GM12891 (cell line): ENCODE measurements at regions not wholly inside any gene's neighbourhood (a gene's known extent, or its start where the extent isn't known, plus 50 kb on each side); places are given as distances from the start of the nearest gene placed in this dataset.
"Not testable (repeated sequence)": the region's sequence is repeated elsewhere in the genome, so short reads cannot be mapped to it uniquely, and the experiment has no call there.

Experiments
- DNase-seq: peaks from one replicate; pipeline ENCODE4 v3.0.0; 2011; ENCODE audit warnings: low spot score; ENCODE audit not compliant: insufficient read length
- FAIRE-seq: peaks from 2 replicates; lab custom pipeline; 2011; peaks lifted over from hg19 to GRCh38; lab: Jason Lieb, UNC
- PAX5 ChIP-seq: IDR thresholded peaks from 2 replicates; pipeline ENCODE4 v1.6.1; 2011; ENCODE audit warnings: low read length, moderate library complexity, mild to moderate bottlenecking; ENCODE audit not compliant: insufficient read depth, severe bottlenecking
- POLR2A ChIP-seq: IDR thresholded peaks from 2 replicates; pipeline ENCODE4 v1.6.1; 2011; ENCODE audit warnings: low read depth, low read length, control low read depth
- POLR2AphosphoS5 ChIP-seq: IDR thresholded peaks from 2 replicates; pipeline ENCODE4 v1.6.1; 2011; ENCODE audit warnings: low read depth, low read length, control low read depth
- POU2F2 ChIP-seq: IDR thresholded peaks from 2 replicates; pipeline ENCODE4 v1.6.1; 2011; ENCODE audit warnings: low read depth, mild to moderate bottlenecking, control low read depth, low read length, moderate library complexity
- SPI1 ChIP-seq: IDR thresholded peaks from 2 replicates; pipeline ENCODE4 v1.6.1; 2011; ENCODE audit warnings: low read depth, low read length, control low read depth
- TAF1 ChIP-seq: IDR thresholded peaks from 2 replicates; pipeline ENCODE4 v1.6.1; 2011; ENCODE audit warnings: low read depth, low read length, control low read depth

GRCh38 chr5:145544401-145544800 lies 290.7 kb downstream of the PRELID2 start:
- no peak for DNase-seq

DNA sequence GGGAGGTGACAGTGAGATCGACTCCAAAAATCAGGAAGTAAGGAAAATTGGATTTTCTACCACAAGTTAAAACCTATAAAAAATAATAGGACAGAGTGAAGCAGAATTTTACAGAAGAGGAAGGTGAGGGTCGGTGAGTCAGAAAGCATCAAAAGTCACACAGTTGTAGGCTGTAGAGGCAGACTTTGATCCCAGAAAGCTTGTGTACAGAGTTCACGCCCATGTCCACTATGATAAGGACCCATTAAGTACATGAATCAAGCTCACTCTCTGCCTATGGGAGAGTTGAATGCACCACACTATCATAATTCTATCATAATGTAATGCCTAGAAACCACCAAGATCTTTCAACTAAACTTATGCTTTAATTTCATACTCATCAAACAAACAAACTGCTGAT lies 291.2 kb downstream of the PRELID2 start:
- FAIRE-seq (no peak), DNase-seq (no peak)
- TF ChIP-seq PAX5: no peak
- no peak for TF ChIP-seq SPI1
- no peak for TF ChIP-seq POU2F2
- no peak for TF ChIP-seq POLR2AphosphoS5
- no peak for TF ChIP-seq POLR2A
- no peak for TF ChIP-seq TAF1

More at GRCh38 chr5:145544401-145544800, 290.7 kb downstream of the PRELID2 start:
- TF ChIP-seq POLR2AphosphoS5 (no peak), SPI1 (no peak), POU2F2 (no peak), TAF1 (no peak), PAX5 (no peak), POLR2A (no peak)
- FAIRE-seq: no peak

GRCh38 chr5:145540375-145540774 lies 294.8 kb downstream of the PRELID2 start:
- no peak for TF ChIP-seq POLR2AphosphoS5
- no peak for TF ChIP-seq TAF1
- TF ChIP-seq POLR2A: no peak
- no peak for TF ChIP-seq POU2F2
- no peak for TF ChIP-seq PAX5
- TF ChIP-seq SPI1: no peak
- DNase-seq: no peak
- no peak for FAIRE-seq

- TF ChIP-seq PAX5: no peak
- no peak for TF ChIP-seq TAF1
- no peak for TF ChIP-seq POU2F2
- no peak for TF ChIP-seq SPI1
- TF ChIP-seq POLR2A: no peak
- no peak for TF ChIP-seq POLR2AphosphoS5
- DNase-seq (no peak), FAIRE-seq (no peak)
Observed at GRCh38 chr5:145539201-145539600, 295.9 kb downstream of the PRELID2 start.

- FAIRE-seq (no peak), DNase-seq (no peak)
- TF ChIP-seq SPI1 (no peak), POU2F2 (no peak), TAF1 (no peak), POLR2AphosphoS5 (no peak), POLR2A (no peak), PAX5 (no peak)
Observed at GRCh38 chr5:145536133-145536532, 299.0 kb downstream of the PRELID2 start.

- TF ChIP-seq POLR2AphosphoS5 (no peak), PAX5 (no peak), TAF1 (no peak), POU2F2 (no peak), SPI1 (no peak), POLR2A (no peak)
- DNase-seq (no peak), FAIRE-seq (no peak)
Observed at GRCh38 chr5:145531038-145531734, 304.0 kb downstream of the PRELID2 start.

GRCh38 chr5:145521523-145521922 lies 313.6 kb downstream of the PRELID2 start:
- no peak for FAIRE-seq
- TF ChIP-seq POLR2AphosphoS5: no peak
- TF ChIP-seq POU2F2: no peak
- no peak for TF ChIP-seq SPI1
- no peak for TF ChIP-seq TAF1
- TF ChIP-seq PAX5: no peak
- TF ChIP-seq POLR2A: no peak
- DNase-seq: no peak

DNA sequence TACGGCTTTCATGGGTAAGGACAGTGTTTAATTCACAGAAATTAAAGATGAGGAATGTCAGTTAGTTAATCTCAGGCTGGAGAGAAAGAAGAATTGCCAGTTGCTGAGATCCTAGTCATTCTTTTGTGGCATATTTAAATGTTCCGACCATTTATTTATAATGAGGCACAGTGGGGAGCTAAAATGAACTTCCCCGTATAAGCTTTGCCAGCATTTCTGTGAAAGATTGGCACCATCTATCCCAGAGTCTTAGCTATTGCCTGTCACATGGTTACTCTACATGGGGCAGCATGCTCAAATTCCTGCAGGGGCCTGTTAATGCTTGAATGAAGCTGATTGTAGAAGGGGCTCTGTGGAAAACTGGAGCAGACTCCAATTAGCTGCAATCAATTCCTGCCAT lies 314.1 kb downstream of the PRELID2 start:
- DNase-seq (no peak), FAIRE-seq (no peak)
- no peak for TF ChIP-seq SPI1
- no peak for TF ChIP-seq POLR2A
- TF ChIP-seq TAF1: no peak
- TF ChIP-seq PAX5: no peak
- no peak for TF ChIP-seq POLR2AphosphoS5
- no peak for TF ChIP-seq POU2F2

- no peak for FAIRE-seq
- TF ChIP-seq SPI1: no peak
- TF ChIP-seq POLR2A: no peak
- no peak for TF ChIP-seq POU2F2
- no peak for TF ChIP-seq POLR2AphosphoS5
- TF ChIP-seq TAF1: no peak
- no peak for TF ChIP-seq PAX5
Observed at GRCh38 chr5:145520335-145520734, 314.8 kb downstream of the PRELID2 start.

GRCh38 chr5:145517588-145517987 lies 317.6 kb downstream of the PRELID2 start:
- DNase-seq, FAIRE-seq: not testable (repeated sequence)

More at GRCh38 chr5:145520335-145520734, 314.8 kb downstream of the PRELID2 start:
- no peak for DNase-seq
